C4-2B (cell line): ENCODE measurements at regions not wholly inside any gene's neighbourhood (a gene's known extent, or its start where the extent isn't known, plus 50 kb on each side); places are given as distances from the start of the nearest gene placed in this dataset.

Experiments used
- ZFX ChIP-seq: fragments of 450-650 bp; IDR thresholded peaks from 2 replicates; pipeline ENCODE4 v1.6.1; 2017
- TF ChIP-seq, protein P1 (sequence below): fragments of 450-650 bp; conservative IDR thresholded peaks from 2 replicates; pipeline ENCODE4 v1.5.1; 2017; ENCODE audit warnings: mild to moderate bottlenecking

DNA sequence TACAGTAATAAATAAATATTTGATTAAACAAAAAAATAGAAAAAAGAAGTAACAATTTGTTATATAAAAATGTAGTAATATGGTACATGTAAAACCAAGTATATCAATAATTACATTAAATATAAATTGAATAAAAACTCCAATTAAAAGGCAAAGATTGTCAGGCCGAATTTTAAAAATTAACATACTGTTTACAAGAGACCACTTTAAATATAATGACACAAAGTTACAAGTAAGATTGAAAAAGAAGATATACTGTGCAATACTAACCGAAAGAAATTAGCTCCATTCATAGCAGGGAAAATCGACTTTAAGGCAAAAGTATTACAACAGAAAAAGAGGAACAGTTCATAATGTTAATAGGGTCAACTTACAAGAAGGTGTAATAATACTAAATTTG lies 571.5 kb upstream of the ARID1B start:
- TF ChIP-seq, protein P1, sequence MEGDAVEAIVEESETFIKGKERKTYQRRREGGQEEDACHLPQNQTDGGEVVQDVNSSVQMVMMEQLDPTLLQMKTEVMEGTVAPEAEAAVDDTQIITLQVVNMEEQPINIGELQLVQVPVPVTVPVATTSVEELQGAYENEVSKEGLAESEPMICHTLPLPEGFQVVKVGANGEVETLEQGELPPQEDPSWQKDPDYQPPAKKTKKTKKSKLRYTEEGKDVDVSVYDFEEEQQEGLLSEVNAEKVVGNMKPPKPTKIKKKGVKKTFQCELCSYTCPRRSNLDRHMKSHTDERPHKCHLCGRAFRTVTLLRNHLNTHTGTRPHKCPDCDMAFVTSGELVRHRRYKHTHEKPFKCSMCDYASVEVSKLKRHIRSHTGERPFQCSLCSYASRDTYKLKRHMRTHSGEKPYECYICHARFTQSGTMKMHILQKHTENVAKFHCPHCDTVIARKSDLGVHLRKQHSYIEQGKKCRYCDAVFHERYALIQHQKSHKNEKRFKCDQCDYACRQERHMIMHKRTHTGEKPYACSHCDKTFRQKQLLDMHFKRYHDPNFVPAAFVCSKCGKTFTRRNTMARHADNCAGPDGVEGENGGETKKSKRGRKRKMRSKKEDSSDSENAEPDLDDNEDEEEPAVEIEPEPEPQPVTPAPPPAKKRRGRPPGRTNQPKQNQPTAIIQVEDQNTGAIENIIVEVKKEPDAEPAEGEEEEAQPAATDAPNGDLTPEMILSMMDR, result no peak
- TF ChIP-seq ZFX, result no peak
